K562 (cell line): ENCODE measurements at regions not wholly inside any gene's neighbourhood (a gene's known extent, or its start where the extent isn't known, plus 50 kb on each side); places are given as distances from the start of the nearest gene placed in this dataset.

ENCODE experiments used
- ADNP ChIP-seq: fragments of 200-800 bp; sonication (Bioruptor generic); IDR thresholded peaks from 2 replicates; pipeline ENCODE4 v1.6.1; 2016; ENCODE audit warnings: missing genetic modification characterization, missing compliant biosample characterization
- CBFB ChIP-seq: sonication (generic); formaldehyde crosslinking; IDR thresholded peaks from 2 replicates; pipeline ENCODE4 v1.4.0; 2020; ENCODE audit warnings: mild to moderate bottlenecking, missing genetic modification reagents
- FIP1L1 ChIP-seq: fragments of 200-400 bp; formaldehyde crosslinking; IDR thresholded peaks from 2 replicates; pipeline ENCODE4 v1.6.1; 2018; ENCODE audit warnings: mild to moderate bottlenecking, low read depth, low read length; ENCODE audit not compliant: poor library complexity, severe bottlenecking
- POLR2AphosphoS5 ChIP-seq: IDR thresholded peaks from 2 replicates; pipeline ENCODE4 v1.6.1; 2011; ENCODE audit warnings: mild to moderate bottlenecking, low read depth, low read length, moderate library complexity; ENCODE audit not compliant: control insufficient read depth, insufficient read depth
- SETDB1 ChIP-seq: IDR thresholded peaks from one replicate; pipeline ENCODE4 v1.6.1; 2012; ENCODE audit warnings: low read length, control low read depth, inconsistent platforms
- ZNF165 ChIP-seq: fragments of 250-450 bp; sonication (Bioruptor Pico); IDR thresholded peaks from 2 replicates; pipeline ENCODE4 v1.4.0; 2020; ENCODE audit warnings: borderline replicate concordance
- TF ChIP-seq, protein P1 (sequence below): fragments of 200-600 bp; sonication (generic); IDR thresholded peaks from one replicate; pipeline ENCODE4 v1.6.1; 2012; ENCODE audit warnings: mild to moderate bottlenecking, low read depth, low read length, inconsistent platforms

DNA sequence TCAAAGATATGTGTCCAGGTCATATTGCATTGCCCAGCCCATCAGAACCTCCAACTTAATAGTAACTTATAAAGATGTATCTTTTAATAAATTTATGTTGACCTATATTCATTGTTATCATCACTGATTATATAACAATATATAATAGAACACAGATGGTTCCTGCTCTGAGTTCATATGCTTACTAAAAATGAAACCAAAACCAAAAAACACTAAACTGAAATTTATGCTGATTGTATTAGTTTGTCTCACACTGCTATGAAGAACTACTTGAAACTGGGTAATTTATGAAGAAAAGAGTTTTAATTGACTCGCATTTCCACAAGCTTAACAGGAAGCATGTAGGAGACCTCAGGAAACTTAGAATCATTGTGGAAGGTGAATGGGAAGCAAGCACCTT, 462.5 kb upstream of the TYRP1 start:
- TF ChIP-seq ZNF165, result no peak
- TF ChIP-seq CBFB (CRISPR knock-in tag), result no peak
- TF ChIP-seq SETDB1, result no peak
- TF ChIP-seq FIP1L1, result no peak
- TF ChIP-seq, protein P1, sequence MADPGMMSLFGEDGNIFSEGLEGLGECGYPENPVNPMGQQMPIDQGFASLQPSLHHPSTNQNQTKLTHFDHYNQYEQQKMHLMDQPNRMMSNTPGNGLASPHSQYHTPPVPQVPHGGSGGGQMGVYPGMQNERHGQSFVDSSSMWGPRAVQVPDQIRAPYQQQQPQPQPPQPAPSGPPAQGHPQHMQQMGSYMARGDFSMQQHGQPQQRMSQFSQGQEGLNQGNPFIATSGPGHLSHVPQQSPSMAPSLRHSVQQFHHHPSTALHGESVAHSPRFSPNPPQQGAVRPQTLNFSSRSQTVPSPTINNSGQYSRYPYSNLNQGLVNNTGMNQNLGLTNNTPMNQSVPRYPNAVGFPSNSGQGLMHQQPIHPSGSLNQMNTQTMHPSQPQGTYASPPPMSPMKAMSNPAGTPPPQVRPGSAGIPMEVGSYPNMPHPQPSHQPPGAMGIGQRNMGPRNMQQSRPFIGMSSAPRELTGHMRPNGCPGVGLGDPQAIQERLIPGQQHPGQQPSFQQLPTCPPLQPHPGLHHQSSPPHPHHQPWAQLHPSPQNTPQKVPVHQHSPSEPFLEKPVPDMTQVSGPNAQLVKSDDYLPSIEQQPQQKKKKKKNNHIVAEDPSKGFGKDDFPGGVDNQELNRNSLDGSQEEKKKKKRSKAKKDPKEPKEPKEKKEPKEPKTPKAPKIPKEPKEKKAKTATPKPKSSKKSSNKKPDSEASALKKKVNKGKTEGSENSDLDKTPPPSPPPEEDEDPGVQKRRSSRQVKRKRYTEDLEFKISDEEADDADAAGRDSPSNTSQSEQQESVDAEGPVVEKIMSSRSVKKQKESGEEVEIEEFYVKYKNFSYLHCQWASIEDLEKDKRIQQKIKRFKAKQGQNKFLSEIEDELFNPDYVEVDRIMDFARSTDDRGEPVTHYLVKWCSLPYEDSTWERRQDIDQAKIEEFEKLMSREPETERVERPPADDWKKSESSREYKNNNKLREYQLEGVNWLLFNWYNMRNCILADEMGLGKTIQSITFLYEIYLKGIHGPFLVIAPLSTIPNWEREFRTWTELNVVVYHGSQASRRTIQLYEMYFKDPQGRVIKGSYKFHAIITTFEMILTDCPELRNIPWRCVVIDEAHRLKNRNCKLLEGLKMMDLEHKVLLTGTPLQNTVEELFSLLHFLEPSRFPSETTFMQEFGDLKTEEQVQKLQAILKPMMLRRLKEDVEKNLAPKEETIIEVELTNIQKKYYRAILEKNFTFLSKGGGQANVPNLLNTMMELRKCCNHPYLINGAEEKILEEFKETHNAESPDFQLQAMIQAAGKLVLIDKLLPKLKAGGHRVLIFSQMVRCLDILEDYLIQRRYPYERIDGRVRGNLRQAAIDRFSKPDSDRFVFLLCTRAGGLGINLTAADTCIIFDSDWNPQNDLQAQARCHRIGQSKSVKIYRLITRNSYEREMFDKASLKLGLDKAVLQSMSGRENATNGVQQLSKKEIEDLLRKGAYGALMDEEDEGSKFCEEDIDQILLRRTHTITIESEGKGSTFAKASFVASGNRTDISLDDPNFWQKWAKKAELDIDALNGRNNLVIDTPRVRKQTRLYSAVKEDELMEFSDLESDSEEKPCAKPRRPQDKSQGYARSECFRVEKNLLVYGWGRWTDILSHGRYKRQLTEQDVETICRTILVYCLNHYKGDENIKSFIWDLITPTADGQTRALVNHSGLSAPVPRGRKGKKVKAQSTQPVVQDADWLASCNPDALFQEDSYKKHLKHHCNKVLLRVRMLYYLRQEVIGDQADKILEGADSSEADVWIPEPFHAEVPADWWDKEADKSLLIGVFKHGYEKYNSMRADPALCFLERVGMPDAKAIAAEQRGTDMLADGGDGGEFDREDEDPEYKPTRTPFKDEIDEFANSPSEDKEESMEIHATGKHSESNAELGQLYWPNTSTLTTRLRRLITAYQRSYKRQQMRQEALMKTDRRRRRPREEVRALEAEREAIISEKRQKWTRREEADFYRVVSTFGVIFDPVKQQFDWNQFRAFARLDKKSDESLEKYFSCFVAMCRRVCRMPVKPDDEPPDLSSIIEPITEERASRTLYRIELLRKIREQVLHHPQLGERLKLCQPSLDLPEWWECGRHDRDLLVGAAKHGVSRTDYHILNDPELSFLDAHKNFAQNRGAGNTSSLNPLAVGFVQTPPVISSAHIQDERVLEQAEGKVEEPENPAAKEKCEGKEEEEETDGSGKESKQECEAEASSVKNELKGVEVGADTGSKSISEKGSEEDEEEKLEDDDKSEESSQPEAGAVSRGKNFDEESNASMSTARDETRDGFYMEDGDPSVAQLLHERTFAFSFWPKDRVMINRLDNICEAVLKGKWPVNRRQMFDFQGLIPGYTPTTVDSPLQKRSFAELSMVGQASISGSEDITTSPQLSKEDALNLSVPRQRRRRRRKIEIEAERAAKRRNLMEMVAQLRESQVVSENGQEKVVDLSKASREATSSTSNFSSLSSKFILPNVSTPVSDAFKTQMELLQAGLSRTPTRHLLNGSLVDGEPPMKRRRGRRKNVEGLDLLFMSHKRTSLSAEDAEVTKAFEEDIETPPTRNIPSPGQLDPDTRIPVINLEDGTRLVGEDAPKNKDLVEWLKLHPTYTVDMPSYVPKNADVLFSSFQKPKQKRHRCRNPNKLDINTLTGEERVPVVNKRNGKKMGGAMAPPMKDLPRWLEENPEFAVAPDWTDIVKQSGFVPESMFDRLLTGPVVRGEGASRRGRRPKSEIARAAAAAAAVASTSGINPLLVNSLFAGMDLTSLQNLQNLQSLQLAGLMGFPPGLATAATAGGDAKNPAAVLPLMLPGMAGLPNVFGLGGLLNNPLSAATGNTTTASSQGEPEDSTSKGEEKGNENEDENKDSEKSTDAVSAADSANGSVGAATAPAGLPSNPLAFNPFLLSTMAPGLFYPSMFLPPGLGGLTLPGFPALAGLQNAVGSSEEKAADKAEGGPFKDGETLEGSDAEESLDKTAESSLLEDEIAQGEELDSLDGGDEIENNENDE, result no peak
- no peak for TF ChIP-seq POLR2AphosphoS5
- no peak for TF ChIP-seq ADNP (tag)
